ENCODE measurements at regions not wholly inside any gene's neighbourhood (a gene's known extent, or its start where the extent isn't known, plus 50 kb on each side); places are given as distances from the start of the nearest gene placed in this dataset.

- no peak for TF ChIP-seq PRDM15 (CRISPR knock-in tag; IDR thresholded peaks at IDR 0.05)
Observed at GRCh38 chr4:100590325-100590724, 72.5 kb upstream of the EMCN start (continued).

GRCh38 chr4:100588076-100588475, 70.3 kb upstream of the EMCN start:
- TF ChIP-seq ATF2 (CRISPR knock-in tag; IDR thresholded peaks at IDR 0.05; ENCODE audit: borderline replicate concordance, low read depth): no peak
- TF ChIP-seq NFATC4 (CRISPR knock-in tag; IDR thresholded peaks at IDR 0.05): no peak
- no peak for TF ChIP-seq PREB (CRISPR knock-in tag; IDR thresholded peaks at IDR 0.05; ENCODE audit: borderline replicate concordance)
- no peak for TF ChIP-seq ELF4 (CRISPR knock-in tag; IDR thresholded peaks at IDR 0.05; ENCODE audit: low read depth)
- no peak for TF ChIP-seq STAT6 (CRISPR knock-in tag; conservative IDR thresholded peaks at IDR 0.05; ENCODE audit: low read depth)
- no peak for TF ChIP-seq USF2 (CRISPR knock-in tag; IDR thresholded peaks at IDR 0.05)
- TF ChIP-seq FOXK1 (CRISPR knock-in tag; IDR thresholded peaks at IDR 0.05): no peak
- no peak for TF ChIP-seq ZNF138 (CRISPR knock-in tag; conservative IDR thresholded peaks at IDR 0.05)
- CTCF ChIA-PET: no interaction called here
- Mint-ChIP-seq H3K4me3 (no peak overlapping the region), H3K27ac (no peak overlapping the region), H3K4me1 (peaks cover 9% of the 10 kb centered on the region), H3K9me3 (no peaks in the 10 kb centered on the region), H3K36me3 (no peaks in the 10 kb centered on the region), H3K27me3 (ENCODE audit: low read depth) (no peaks in the 10 kb centered on the region)
- POLR2A ChIA-PET: no interaction called here
- DNase-seq (ENCODE audit: low spot score): no peak
- no peak for ATAC-seq

- DNase-seq (ENCODE audit: low spot score) (no peak), ATAC-seq (0 out of 2 replicates have a peak, but pooled peaks have one; percentile 20)
- ChIA-PET CTCF (no interaction called here), POLR2A (no interaction called here)
- Mint-ChIP-seq H3K9me3 (no peaks in the 10 kb centered on the region), H3K4me3 (no peak overlapping the region), H3K27me3 (ENCODE audit: low read depth) (no peaks in the 10 kb centered on the region), H3K4me1 (0 out of 2 replicates have a peak, but pooled peaks cover 3% of the 10 kb centered on the region), H3K36me3 (no peaks in the 10 kb centered on the region), H3K27ac (no peak overlapping the region)
- no peak for TF ChIP-seq E2F4 (CRISPR knock-in tag; IDR thresholded peaks at IDR 0.05; ENCODE audit: borderline replicate concordance, low read depth)
- TF ChIP-seq SMAD3 (CRISPR knock-in tag; IDR thresholded peaks at IDR 0.05; ENCODE audit: borderline replicate concordance): no peak
- TF ChIP-seq PRDM15 (CRISPR knock-in tag; IDR thresholded peaks at IDR 0.05): no peak
- TF ChIP-seq RELA (CRISPR knock-in tag; IDR thresholded peaks at IDR 0.05; ENCODE audit: borderline replicate concordance): no peak
Observed at GRCh38 chr4:100582146-100582545, 64.3 kb upstream of the EMCN start.
